ENCODE measurements at regions not wholly inside any gene's neighbourhood (a gene's known extent, or its start where the extent isn't known, plus 50 kb on each side); places are given as distances from the start of the nearest gene placed in this dataset.

DNA sequence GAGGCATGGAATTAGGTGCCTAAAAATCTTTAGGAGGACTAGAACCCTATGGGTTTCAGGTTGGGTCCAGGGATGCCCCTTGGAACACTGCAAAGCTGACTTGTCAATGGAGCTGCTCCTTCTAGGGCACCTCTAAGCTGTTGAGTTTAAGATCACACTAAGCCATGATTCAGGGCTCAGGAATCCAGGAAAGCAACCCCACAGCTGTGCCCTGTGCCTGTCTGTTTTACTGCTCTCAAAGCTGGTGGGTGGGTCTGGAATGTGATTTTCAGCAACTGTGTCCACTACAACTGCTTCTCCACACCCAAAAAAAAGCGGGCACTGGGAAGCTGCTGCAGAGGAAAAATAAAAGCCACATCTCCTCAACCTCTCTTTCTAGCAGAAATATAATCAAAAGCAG lies 310.4 kb upstream of the MOCS1 start:
- H3K4me3 ChIP-seq (ENCODE audit: low read depth, low read length, poor library complexity, severe bottlenecking): no peak overlapping the region
- H3K9me2 ChIP-seq (ENCODE audit: low read depth, low read length): no peaks in the 10 kb centered on the region
- H3K36me3 ChIP-seq (ENCODE audit: insufficient read depth, low read length): no peaks in the 10 kb centered on the region
- no peak overlapping the region for H2AFZ ChIP-seq (ENCODE audit: low read length)
- H3K27me3 ChIP-seq (ENCODE audit: insufficient read depth, low read length): no peaks in the 10 kb centered on the region
- H3K79me2 ChIP-seq (ENCODE audit: insufficient read depth, low read length): no peaks in the 10 kb centered on the region
- H4K20me1 ChIP-seq (ENCODE audit: insufficient read depth, low read length): no peaks in the 10 kb centered on the region
- no peak overlapping the region for H3K27ac ChIP-seq (ENCODE audit: low read depth, low read length, poor library complexity, severe bottlenecking)
- no peak overlapping the region for H3K9ac ChIP-seq (ENCODE audit: low read length)
- TF ChIP-seq EZH2 (IDR thresholded peaks at IDR 0.05; ENCODE audit: borderline replicate concordance, low read length): no peak
- TF ChIP-seq, protein P1, sequence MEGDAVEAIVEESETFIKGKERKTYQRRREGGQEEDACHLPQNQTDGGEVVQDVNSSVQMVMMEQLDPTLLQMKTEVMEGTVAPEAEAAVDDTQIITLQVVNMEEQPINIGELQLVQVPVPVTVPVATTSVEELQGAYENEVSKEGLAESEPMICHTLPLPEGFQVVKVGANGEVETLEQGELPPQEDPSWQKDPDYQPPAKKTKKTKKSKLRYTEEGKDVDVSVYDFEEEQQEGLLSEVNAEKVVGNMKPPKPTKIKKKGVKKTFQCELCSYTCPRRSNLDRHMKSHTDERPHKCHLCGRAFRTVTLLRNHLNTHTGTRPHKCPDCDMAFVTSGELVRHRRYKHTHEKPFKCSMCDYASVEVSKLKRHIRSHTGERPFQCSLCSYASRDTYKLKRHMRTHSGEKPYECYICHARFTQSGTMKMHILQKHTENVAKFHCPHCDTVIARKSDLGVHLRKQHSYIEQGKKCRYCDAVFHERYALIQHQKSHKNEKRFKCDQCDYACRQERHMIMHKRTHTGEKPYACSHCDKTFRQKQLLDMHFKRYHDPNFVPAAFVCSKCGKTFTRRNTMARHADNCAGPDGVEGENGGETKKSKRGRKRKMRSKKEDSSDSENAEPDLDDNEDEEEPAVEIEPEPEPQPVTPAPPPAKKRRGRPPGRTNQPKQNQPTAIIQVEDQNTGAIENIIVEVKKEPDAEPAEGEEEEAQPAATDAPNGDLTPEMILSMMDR (IDR thresholded peaks at IDR 0.05; ENCODE audit: low read length): no peak
- no peaks in the 10 kb centered on the region for H3K4me1 ChIP-seq (ENCODE audit: insufficient read depth, low read length, severe bottlenecking)
- H3F3A ChIP-seq (ENCODE audit: insufficient read depth, low read length): no peaks in the 10 kb centered on the region
- no peak overlapping the region for H3K4me2 ChIP-seq (ENCODE audit: low read length)
- no peaks in the 10 kb centered on the region for H3K9me3 ChIP-seq (ENCODE audit: low read length)

GRCh38 chr6:40232698-40233097 lies 298.4 kb upstream of the MOCS1 start:
- no peaks in the 10 kb centered on the region for H3K79me2 ChIP-seq (ENCODE audit: insufficient read depth, low read length)

DNA sequence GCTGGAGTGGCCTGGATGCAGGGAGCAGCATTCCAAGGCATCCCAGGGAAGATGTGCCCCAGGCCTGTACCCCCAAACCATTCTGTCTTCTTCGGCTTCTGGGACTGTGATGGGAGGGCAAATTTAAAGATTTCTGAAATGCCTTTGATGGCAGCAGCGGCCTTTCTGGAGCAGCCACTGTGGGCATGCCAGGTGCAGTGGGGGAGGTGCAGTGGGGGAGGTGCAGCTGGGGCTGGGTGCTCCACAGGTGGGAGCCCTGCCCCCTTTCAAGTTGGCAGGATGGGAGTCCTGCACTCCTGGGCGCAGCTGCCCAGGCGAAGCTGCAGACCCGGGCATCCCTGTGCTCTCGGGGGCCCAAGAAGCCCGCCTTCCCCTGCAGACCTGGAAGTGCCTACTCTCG lies 293.5 kb upstream of the MOCS1 start:
- Histone ChIP-seq H3K4me3 (ENCODE audit: low read depth, low read length, poor library complexity, severe bottlenecking) (no peak overlapping the region), H3K79me2 (ENCODE audit: insufficient read depth, low read length) (no peaks in the 10 kb centered on the region), H3K9ac (ENCODE audit: low read length) (no peak overlapping the region), H3K4me2 (ENCODE audit: low read length) (no peak overlapping the region), H3K9me3 (ENCODE audit: low read length) (no peaks in the 10 kb centered on the region), H2AFZ (ENCODE audit: low read length) (no peak overlapping the region), H3K36me3 (ENCODE audit: insufficient read depth, low read length) (no peaks in the 10 kb centered on the region), H3F3A (ENCODE audit: insufficient read depth, low read length) (no peaks in the 10 kb centered on the region), H3K27me3 (ENCODE audit: insufficient read depth, low read length) (no peaks in the 10 kb centered on the region), H3K27ac (ENCODE audit: low read depth, low read length, poor library complexity, severe bottlenecking) (no peak overlapping the region), H4K20me1 (ENCODE audit: insufficient read depth, low read length) (no peaks in the 10 kb centered on the region), H3K9me2 (ENCODE audit: low read depth, low read length) (no peaks in the 10 kb centered on the region), H3K4me1 (ENCODE audit: insufficient read depth, low read length, severe bottlenecking) (no peaks in the 10 kb centered on the region)
- TF ChIP-seq, protein P1 (IDR thresholded peaks at IDR 0.05; ENCODE audit: low read length): no peak
- TF ChIP-seq EZH2 (IDR thresholded peaks at IDR 0.05; ENCODE audit: borderline replicate concordance, low read length): no peak

More at GRCh38 chr6:40232698-40233097, 298.4 kb upstream of the MOCS1 start:
- no peaks in the 10 kb centered on the region for H3K4me1 ChIP-seq (ENCODE audit: insufficient read depth, low read length, severe bottlenecking)
- H3F3A ChIP-seq (ENCODE audit: insufficient read depth, low read length): no peaks in the 10 kb centered on the region
- no peak overlapping the region for H3K9ac ChIP-seq (ENCODE audit: low read length)
- no peak overlapping the region for H3K4me2 ChIP-seq (ENCODE audit: low read length)
- no peak overlapping the region for H2AFZ ChIP-seq (ENCODE audit: low read length)
- H3K9me3 ChIP-seq (ENCODE audit: low read length): no peaks in the 10 kb centered on the region
- no peaks in the 10 kb centered on the region for H3K27me3 ChIP-seq (ENCODE audit: insufficient read depth, low read length)
- TF ChIP-seq, protein P1 (IDR thresholded peaks at IDR 0.05; ENCODE audit: low read length): no peak
- no peak for TF ChIP-seq EZH2 (IDR thresholded peaks at IDR 0.05; ENCODE audit: borderline replicate concordance, low read length)
- H4K20me1 ChIP-seq (ENCODE audit: insufficient read depth, low read length): no peaks in the 10 kb centered on the region
- no peak overlapping the region for H3K27ac ChIP-seq (ENCODE audit: low read depth, low read length, poor library complexity, severe bottlenecking)
- H3K4me3 ChIP-seq (ENCODE audit: low read depth, low read length, poor library complexity, severe bottlenecking): no peak overlapping the region
- no peaks in the 10 kb centered on the region for H3K36me3 ChIP-seq (ENCODE audit: insufficient read depth, low read length)
- H3K9me2 ChIP-seq (ENCODE audit: low read depth, low read length): no peaks in the 10 kb centered on the region

Measured in OCI-LY1 (cell line).